ENCODE measurements at regions not wholly inside any gene's neighbourhood (a gene's known extent, or its start where the extent isn't known, plus 50 kb on each side); places are given as distances from the start of the nearest gene placed in this dataset.
"Not testable (repeated sequence)": the region's sequence is repeated elsewhere in the genome, so short reads cannot be mapped to it uniquely, and the experiment has no call there.

GRCh38 chr3:117005274-117005673 is 295.7 kb downstream of the TUSC7 start:
- no peak for DNase-seq (ENCODE audit: low read depth)

- no peak for DNase-seq (ENCODE audit: low read depth)
Observed at GRCh38 chr3:117005911-117006522, 296.4 kb downstream of the TUSC7 start.

GRCh38 chr3:117010318-117010717 is 300.7 kb downstream of the TUSC7 start:
- no peak for DNase-seq (ENCODE audit: low read depth)

- no peak for DNase-seq (ENCODE audit: low read depth)
Observed at GRCh38 chr3:117011687-117012250, 302.2 kb downstream of the TUSC7 start.

- no peak for DNase-seq (ENCODE audit: low read depth)
Observed at GRCh38 chr3:117016378-117016777, 306.8 kb downstream of the TUSC7 start.

- no peak for DNase-seq (ENCODE audit: low read depth)
Observed at GRCh38 chr3:117017135-117017894, 307.7 kb downstream of the TUSC7 start.

GRCh38 chr3:117018655-117019054 is 309.1 kb downstream of the TUSC7 start:
- DNase-seq (ENCODE audit: low read depth): no peak

GRCh38 chr3:117019082-117019713 is 309.6 kb downstream of the TUSC7 start:
- no peak for DNase-seq (ENCODE audit: low read depth)

- no peak for DNase-seq (ENCODE audit: low read depth)
Observed at GRCh38 chr3:117026401-117026800, 316.8 kb downstream of the TUSC7 start.

- DNase-seq (ENCODE audit: low read depth): no peak
Observed at GRCh38 chr3:117035745-117036144, 326.2 kb downstream of the TUSC7 start.

- DNase-seq (ENCODE audit: low read depth): no peak
Observed at GRCh38 chr3:117036259-117036799, 326.8 kb downstream of the TUSC7 start.

GRCh38 chr3:117045143-117045542 is 335.6 kb downstream of the TUSC7 start:
- DNase-seq (ENCODE audit: low read depth): no peak

- no peak for DNase-seq (ENCODE audit: low read depth)
Observed at GRCh38 chr3:117047951-117048705, 338.5 kb downstream of the TUSC7 start.

GRCh38 chr3:117052395-117052794 is 342.8 kb downstream of the TUSC7 start:
- no peak for DNase-seq (ENCODE audit: low read depth)

- DNase-seq (ENCODE audit: low read depth): no peak
Observed at GRCh38 chr3:117054556-117054955, 345.0 kb downstream of the TUSC7 start.

GRCh38 chr3:117056946-117057345 is 347.4 kb downstream of the TUSC7 start:
- not testable (repeated sequence) for DNase-seq (ENCODE audit: low read depth)

GRCh38 chr3:117059067-117059955 is 349.7 kb downstream of the TUSC7 start:
- no peak for DNase-seq (ENCODE audit: low read depth)

- DNase-seq (ENCODE audit: low read depth): no peak
Observed at GRCh38 chr3:117059956-117060270, 350.3 kb downstream of the TUSC7 start.

GRCh38 chr3:117063930-117064329 is 354.4 kb downstream of the TUSC7 start:
- no peak for DNase-seq (ENCODE audit: low read depth)

- no peak for DNase-seq (ENCODE audit: low read depth)
Observed at GRCh38 chr3:117068301-117068700, 358.7 kb downstream of the TUSC7 start.

- DNase-seq (ENCODE audit: low read depth): no peak
Observed at GRCh38 chr3:117074826-117075225, 365.2 kb downstream of the TUSC7 start.

All from stimulated activated CD8-positive, alpha-beta memory T cell treated with anti-CD3 and anti-CD28 coated beads, Interleukin-7, amount 100 ng/mL, for 24 hours (primary cell).